Nephron (organoid): ENCODE measurements at regions not wholly inside any gene's neighbourhood (a gene's known extent, or its start where the extent isn't known, plus 50 kb on each side); places are given as distances from the start of the nearest gene placed in this dataset.
"Not testable (repeated sequence)": the region's sequence is repeated elsewhere in the genome, so short reads cannot be mapped to it uniquely, and the experiment has no call there.

Experiments used
- H3K27ac Mint-ChIP-seq, 3 experiments: 2 replicates each; pipeline ENCODE4 v1.8.0; 2020; ENCODE audit warnings: mixed read lengths in 3 of 3, mild to moderate bottlenecking in 2 of 3, moderate library complexity in 1 of 3
- H3K27me3 Mint-ChIP-seq: 2 replicates; pipeline ENCODE4 v1.8.0; 2021; ENCODE audit warnings: low read depth, mild to moderate bottlenecking, moderate library complexity, mixed read lengths
- H3K36me3 Mint-ChIP-seq: 2 replicates; pipeline ENCODE4 v1.8.0; 2020; ENCODE audit warnings: low read depth, mixed read lengths
- H3K4me1 Mint-ChIP-seq: 2 replicates; pipeline ENCODE4 v1.8.0; 2020; ENCODE audit warnings: mixed read lengths
- H3K4me3 Mint-ChIP-seq, 3 experiments: 2 replicates each; pipeline ENCODE4 v1.8.0; 2020; ENCODE audit warnings: mild to moderate bottlenecking in 3 of 3, mixed read lengths in 3 of 3, moderate library complexity in 2 of 3
- H3K9me3 Mint-ChIP-seq: 2 replicates; pipeline ENCODE4 v1.8.0; 2020; ENCODE audit warnings: mixed read lengths
- TF ChIP-seq, protein P1 (sequence below), 3 experiments: fragments of 200-600 bp; sonication (generic); IDR thresholded peaks; one replicate each; pipeline ENCODE4 v1.5.0; 2021; ENCODE audit warnings: antibody characterized with exemption in 3 of 3; ENCODE audit not compliant: unreplicated experiment in 3 of 3

DNA sequence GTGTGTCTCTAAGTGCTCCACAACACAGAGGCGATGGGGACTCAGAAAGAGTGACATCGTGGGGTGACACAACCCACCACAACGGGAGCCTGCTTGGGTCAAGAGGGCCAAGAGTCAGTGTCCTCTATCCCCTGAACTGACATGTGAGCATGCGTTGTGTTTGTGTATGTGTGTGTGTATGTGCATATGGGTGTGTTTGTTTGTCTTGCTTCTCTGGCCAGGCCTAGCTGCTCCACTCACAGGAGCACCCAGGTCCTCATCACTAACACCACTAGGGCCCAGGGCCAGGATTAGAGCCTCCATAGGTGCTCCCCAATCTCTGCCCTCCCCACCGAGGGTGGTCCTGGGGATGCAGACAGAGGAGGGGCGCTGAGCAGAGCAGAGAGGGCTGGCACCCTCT, 115.0 kb upstream of the CTSV start:
- Mint-ChIP-seq H3K4me3 (no peak overlapping the region), H3K9me3 (no peaks in the 10 kb centered on the region), H3K4me1 (no peaks in the 10 kb centered on the region), H3K27ac (no peak overlapping the region), H3K36me3 (peaks cover 15% of the 10 kb centered on the region), H3K27me3 (peaks cover 4% of the 10 kb centered on the region)
- TF ChIP-seq, protein P1, sequence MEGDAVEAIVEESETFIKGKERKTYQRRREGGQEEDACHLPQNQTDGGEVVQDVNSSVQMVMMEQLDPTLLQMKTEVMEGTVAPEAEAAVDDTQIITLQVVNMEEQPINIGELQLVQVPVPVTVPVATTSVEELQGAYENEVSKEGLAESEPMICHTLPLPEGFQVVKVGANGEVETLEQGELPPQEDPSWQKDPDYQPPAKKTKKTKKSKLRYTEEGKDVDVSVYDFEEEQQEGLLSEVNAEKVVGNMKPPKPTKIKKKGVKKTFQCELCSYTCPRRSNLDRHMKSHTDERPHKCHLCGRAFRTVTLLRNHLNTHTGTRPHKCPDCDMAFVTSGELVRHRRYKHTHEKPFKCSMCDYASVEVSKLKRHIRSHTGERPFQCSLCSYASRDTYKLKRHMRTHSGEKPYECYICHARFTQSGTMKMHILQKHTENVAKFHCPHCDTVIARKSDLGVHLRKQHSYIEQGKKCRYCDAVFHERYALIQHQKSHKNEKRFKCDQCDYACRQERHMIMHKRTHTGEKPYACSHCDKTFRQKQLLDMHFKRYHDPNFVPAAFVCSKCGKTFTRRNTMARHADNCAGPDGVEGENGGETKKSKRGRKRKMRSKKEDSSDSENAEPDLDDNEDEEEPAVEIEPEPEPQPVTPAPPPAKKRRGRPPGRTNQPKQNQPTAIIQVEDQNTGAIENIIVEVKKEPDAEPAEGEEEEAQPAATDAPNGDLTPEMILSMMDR (IDR thresholded peaks at IDR 0.05; ENCODE audit: unreplicated experiment in 3 of 3), result no peak

DNA sequence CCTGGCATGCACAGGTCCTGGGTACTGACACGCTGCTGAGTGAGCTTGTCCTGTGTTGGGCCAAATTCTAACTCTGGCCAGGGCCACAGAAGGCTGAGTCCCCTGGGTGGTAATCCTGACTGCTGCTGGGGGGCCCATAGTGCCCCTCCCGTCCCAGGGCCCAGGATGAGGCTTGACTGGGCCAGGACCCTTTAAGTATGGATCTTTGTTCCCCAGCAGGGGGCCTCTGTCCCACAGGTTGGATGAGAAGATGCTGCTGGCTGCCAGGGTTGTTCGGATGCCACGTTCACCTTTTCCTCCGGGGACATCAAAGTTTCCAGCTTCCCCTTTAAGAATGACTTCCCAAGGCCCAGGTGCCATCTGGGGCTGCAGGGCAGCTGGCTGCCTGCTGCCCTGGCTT, 114.2 kb upstream of the CTSV start:
- H3K27ac Mint-ChIP-seq, H3K9me3 Mint-ChIP-seq, H3K4me3 Mint-ChIP-seq, H3K4me1 Mint-ChIP-seq, H3K27me3 Mint-ChIP-seq: not testable (repeated sequence)
- peaks cover 15% of the 10 kb centered on the region for H3K36me3 Mint-ChIP-seq

DNA sequence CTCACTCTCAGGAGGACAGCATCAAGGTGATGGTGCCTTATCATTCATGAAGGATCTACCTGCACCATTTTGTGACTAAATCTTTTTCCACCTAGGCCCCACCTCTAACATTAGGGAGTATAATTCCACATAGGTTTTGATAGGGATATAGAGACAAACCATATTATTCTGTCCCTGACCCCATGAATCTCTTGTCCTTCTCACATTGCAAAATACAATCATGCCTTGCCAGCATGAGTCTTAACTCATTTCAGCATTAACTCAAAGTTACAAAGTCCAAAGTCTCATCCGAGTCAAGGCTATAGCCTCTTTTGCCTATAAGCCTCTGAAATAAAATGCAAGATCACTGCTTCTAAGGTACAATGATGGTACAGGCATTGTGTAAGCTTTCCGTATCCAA, 111.5 kb upstream of the CTSV start:
- H3K4me1 Mint-ChIP-seq, H3K4me3 Mint-ChIP-seq, H3K27ac Mint-ChIP-seq, H3K9me3 Mint-ChIP-seq, H3K27me3 Mint-ChIP-seq: not testable (repeated sequence)
- H3K36me3 Mint-ChIP-seq, result peaks cover 15% of the 10 kb centered on the region

DNA sequence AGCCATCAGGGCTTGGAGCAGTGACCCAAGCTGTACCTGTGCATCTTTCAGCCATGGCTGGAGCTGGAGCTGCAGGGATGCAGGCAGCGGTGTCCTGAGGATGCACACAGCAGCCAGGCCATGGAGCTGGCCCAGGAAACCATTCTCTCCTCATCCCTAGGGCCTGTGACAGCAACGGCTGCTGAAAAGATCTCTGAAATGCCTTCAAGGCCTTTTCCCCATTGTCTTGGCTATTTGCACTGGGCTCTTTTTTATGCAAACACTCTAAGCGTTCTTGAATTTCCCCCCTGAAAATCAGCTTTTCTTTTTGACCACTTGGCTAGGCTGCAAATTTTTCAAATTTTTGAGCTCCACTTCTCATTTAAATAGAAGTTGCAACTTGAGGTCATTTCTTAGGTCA, 109.5 kb upstream of the CTSV start:
- not testable (repeated sequence) for H3K4me1 Mint-ChIP-seq, H3K4me3 Mint-ChIP-seq, H3K27me3 Mint-ChIP-seq, H3K27ac Mint-ChIP-seq, H3K9me3 Mint-ChIP-seq
- peaks cover 11% of the 10 kb centered on the region for H3K36me3 Mint-ChIP-seq

DNA sequence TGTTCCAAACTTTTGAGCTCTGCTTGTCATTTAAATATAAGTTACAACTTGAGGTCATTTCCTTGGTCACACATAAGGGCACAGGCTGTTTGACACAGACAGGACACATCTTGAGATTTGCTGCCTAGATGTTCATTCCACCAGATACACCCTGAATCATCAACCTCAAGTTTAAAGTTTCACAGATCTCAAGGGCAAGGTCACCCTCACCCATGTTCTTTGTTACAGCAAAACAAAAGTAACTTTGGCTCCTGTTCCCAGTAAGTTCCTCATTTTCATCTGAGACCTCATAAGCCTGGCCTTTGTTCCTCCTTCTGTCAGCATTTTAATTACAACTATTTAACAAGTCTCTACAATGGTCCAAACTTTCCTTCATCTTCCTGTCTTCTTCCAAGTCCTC, 106.7 kb upstream of the CTSV start:
- H3K27me3 Mint-ChIP-seq, H3K4me1 Mint-ChIP-seq, H3K36me3 Mint-ChIP-seq, H3K9me3 Mint-ChIP-seq, H3K4me3 Mint-ChIP-seq: not testable (repeated sequence)
- peak overlapping the region in 1 of 3 experiments; percentile 37 for H3K27ac Mint-ChIP-seq

DNA sequence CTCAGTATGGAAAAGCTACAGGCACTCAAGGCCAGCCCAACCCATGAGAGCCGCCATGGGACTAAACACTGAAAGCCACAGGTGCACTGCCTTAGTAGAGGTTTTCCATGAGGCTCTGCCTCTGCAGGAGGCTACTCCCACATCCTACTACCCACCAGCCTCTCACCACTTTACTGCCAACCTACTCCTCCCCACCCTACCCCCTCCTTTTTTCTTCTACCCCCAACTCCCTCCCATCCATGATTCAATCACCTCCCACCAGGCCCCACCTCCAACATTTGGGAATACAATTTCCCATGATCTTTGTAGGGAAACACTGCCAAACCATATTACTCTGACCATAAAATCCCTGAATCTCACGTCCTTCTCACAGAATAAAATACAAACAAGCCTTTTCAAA, 101.6 kb upstream of the CTSV start:
- Mint-ChIP-seq H3K36me3 (no peaks in the 10 kb centered on the region), H3K4me3 (no peak overlapping the region), H3K4me1 (no peaks in the 10 kb centered on the region), H3K27me3 (no peaks in the 10 kb centered on the region), H3K9me3 (no peaks in the 10 kb centered on the region), H3K27ac (no peak overlapping the region)
- TF ChIP-seq, protein P1 (IDR thresholded peaks at IDR 0.05; ENCODE audit: unreplicated experiment in 3 of 3), result no peak

DNA sequence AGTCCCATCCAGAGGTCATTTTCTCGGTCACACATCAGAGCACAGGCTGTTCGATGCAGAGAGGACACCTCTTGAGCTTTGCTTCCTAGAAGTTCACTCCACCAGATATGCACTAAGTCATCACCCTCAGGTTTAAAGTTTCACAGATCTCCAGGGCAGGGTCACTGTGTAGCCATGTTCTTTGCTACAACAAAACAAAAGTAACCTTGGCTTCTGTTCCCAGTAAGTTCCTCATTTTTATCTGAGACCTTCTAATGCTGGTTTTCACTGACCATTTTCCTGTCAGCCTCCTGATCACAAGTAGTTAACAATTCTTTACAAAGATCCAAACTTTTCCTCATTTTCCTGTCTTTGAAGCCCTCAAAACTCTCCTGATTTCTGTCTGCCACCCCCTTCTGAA, 97.5 kb upstream of the CTSV start:
- Mint-ChIP-seq H3K27me3 (no peaks in the 10 kb centered on the region), H3K4me1 (no peaks in the 10 kb centered on the region), H3K36me3 (no peaks in the 10 kb centered on the region), H3K4me3 (no peak overlapping the region), H3K27ac (peak overlapping the region in 1 of 3 experiments; percentile 76), H3K9me3 (no peaks in the 10 kb centered on the region)
- TF ChIP-seq, protein P1 (IDR thresholded peaks at IDR 0.05; ENCODE audit: unreplicated experiment in 3 of 3), result no peak

DNA sequence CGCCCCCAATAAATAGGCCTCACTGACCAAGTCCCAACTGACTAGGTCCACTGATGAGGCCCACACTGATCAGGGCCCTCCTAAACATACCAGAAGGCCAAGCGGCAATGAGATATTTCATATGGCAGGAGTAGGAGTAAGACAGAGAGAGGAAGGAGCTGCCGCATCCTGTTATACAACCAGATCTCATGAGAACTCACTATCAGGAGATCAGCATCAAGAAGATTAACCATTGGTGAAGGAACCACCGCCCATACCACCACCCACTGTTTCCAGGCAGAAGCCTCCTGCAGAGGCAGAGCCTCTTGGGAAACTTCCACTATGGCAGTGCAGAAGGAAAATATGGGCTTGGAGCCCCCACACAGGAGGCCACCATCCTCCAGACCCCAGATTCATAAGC, 95.0 kb upstream of the CTSV start:
- H3K27ac Mint-ChIP-seq, H3K9me3 Mint-ChIP-seq, H3K27me3 Mint-ChIP-seq, H3K36me3 Mint-ChIP-seq, H3K4me3 Mint-ChIP-seq, H3K4me1 Mint-ChIP-seq: not testable (repeated sequence)

DNA sequence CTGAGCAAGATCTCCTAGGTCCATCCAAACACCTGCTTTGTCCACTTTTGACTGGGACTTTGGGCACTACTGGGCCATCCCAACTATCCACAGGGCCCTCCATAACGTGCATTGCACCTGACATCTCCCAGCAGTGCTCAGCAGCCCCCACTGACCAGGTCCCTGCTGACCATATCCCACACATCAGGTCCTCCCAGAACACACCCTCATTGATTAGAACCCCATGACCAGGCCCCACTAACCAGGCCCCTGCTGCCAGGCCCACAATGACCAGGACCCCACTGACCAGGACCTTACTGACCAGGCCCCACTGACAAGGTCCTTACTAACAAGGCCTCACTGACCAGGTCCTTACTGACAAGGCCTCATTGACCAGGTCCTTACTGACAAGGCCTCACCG, 93.9 kb upstream of the CTSV start:
- Mint-ChIP-seq H3K4me1 (no peaks in the 10 kb centered on the region), H3K4me3 (no peak overlapping the region), H3K36me3 (peaks cover 12% of the 10 kb centered on the region), H3K27ac (no peak overlapping the region), H3K9me3 (peaks cover 3% of the 10 kb centered on the region), H3K27me3 (no peaks in the 10 kb centered on the region)
- TF ChIP-seq, protein P1 (IDR thresholded peaks at IDR 0.05; ENCODE audit: unreplicated experiment in 3 of 3), result no peak

DNA sequence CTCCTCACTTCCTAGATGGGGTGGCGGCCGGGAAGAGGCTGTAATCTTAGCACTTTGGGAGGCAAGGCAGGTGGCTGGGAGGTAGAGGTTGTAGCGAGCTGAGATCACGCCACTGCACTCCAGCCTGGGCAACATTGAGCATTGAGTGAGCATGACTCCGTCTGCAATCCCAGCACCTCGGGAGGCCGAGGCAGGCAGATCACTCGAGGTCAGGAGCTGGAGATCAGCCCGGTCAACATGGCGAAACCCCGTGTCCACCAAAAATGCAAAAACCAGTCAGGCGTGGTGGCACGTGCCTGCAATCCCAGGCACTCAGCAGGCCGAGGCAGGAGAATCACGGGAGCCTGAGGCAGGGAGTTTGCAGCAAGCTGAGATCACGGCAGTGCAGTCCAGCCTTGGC, 91.9 kb upstream of the CTSV start:
- H3K4me3 Mint-ChIP-seq, H3K27ac Mint-ChIP-seq, H3K9me3 Mint-ChIP-seq, H3K4me1 Mint-ChIP-seq, H3K27me3 Mint-ChIP-seq: not testable (repeated sequence)
- H3K36me3 Mint-ChIP-seq, result peaks cover 12% of the 10 kb centered on the region

DNA sequence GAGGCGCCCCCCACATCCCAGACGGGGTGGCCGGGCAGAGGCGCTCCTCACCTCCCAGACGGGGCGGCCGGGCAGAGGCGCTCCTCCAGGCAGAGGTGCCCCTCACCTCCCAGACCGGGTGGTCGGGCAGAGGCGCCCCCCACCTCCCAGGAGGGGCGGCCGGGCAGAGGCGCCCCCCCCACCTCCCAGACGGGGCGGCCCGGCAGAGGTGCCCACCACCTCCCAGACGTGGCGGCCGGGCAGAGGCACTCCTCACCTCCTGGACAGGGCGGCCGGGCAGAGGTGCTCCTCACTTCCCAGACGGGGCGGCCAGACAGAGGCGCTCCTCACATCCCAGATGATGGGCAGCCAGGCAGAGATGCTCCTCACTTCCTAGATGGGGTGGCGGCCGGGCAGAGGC, 91.4 kb upstream of the CTSV start:
- H3K36me3 Mint-ChIP-seq, result peaks cover 12% of the 10 kb centered on the region
- not testable (repeated sequence) for H3K4me3 Mint-ChIP-seq, H3K4me1 Mint-ChIP-seq, H3K9me3 Mint-ChIP-seq, H3K27me3 Mint-ChIP-seq, H3K27ac Mint-ChIP-seq
